DOHH2 (cell line): ENCODE measurements at regions not wholly inside any gene's neighbourhood (a gene's known extent, or its start where the extent isn't known, plus 50 kb on each side); places are given as distances from the start of the nearest gene placed in this dataset.

ENCODE experiments used
- EZH2phosphoT487 ChIP-seq: fragments of 200-600 bp; sonication (generic); IDR thresholded peaks from 2 replicates; pipeline ENCODE4 v1.6.1; 2017; ENCODE audit warnings: borderline replicate concordance, mild to moderate bottlenecking, antibody characterized with exemption, low read length, moderate library complexity, mixed read lengths
- TF ChIP-seq, protein P1 (sequence below): fragments of 200-600 bp; sonication (generic); IDR thresholded peaks from one replicate; pipeline ENCODE4 v1.5.1; 2014; ENCODE audit warnings: antibody characterized with exemption, mild to moderate bottlenecking, low read depth, low read length; ENCODE audit not compliant: poor library complexity, severe bottlenecking

DNA sequence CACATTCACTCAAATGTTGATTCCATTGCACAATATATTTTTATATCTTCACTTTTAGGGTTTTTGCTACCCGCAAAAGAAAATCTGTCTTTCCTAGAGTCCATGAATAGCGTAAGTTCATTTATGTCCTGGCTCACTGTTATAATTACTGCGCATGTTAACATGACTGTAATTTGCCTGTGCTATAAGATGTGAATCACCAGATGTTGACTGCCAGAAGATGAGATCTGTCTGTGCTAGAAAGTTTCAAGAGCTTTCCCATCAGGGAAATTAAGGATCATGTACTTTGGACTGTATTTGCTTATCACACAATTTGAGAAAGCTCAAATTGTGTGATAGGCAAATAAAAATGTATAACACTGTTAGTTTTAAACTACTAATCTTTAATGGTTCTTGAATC is 322.5 kb downstream of the CHL1 start:
- TF ChIP-seq, protein P1, sequence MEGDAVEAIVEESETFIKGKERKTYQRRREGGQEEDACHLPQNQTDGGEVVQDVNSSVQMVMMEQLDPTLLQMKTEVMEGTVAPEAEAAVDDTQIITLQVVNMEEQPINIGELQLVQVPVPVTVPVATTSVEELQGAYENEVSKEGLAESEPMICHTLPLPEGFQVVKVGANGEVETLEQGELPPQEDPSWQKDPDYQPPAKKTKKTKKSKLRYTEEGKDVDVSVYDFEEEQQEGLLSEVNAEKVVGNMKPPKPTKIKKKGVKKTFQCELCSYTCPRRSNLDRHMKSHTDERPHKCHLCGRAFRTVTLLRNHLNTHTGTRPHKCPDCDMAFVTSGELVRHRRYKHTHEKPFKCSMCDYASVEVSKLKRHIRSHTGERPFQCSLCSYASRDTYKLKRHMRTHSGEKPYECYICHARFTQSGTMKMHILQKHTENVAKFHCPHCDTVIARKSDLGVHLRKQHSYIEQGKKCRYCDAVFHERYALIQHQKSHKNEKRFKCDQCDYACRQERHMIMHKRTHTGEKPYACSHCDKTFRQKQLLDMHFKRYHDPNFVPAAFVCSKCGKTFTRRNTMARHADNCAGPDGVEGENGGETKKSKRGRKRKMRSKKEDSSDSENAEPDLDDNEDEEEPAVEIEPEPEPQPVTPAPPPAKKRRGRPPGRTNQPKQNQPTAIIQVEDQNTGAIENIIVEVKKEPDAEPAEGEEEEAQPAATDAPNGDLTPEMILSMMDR = no peak
- TF ChIP-seq EZH2phosphoT487 = no peak
